H1 (cell line): ENCODE measurements at regions not wholly inside any gene's neighbourhood (a gene's known extent, or its start where the extent isn't known, plus 50 kb on each side); places are given as distances from the start of the nearest gene placed in this dataset.

Experiments used
- CTCF ChIA-PET: fragments of 300-600 bp; sonication (Branson Sonifier 250); formaldehyde crosslinking; loops from one replicate; lab custom pipeline; 2021; ENCODE audit not compliant: partially characterized antibody; lab: Charles Lee
- POLR2A ChIA-PET: fragments of 300-600 bp; sonication (Branson Sonifier 250); formaldehyde crosslinking; loops from one replicate; lab custom pipeline; 2021; ENCODE audit warnings: inconsistent platforms; ENCODE audit not compliant: partially characterized antibody; lab: Charles Lee
- DNase-seq, 2 experiments: peaks; one replicate each; pipeline versions ENCODE4 v3.0.0 to v3.0.0-alpha.2; 2010 to 2022; ENCODE audit warnings: low spot score in 2 of 2, low read depth in 1 of 2, mixed read lengths in 1 of 2
- FAIRE-seq: peaks from 2 replicates; lab custom pipeline; 2011; peaks lifted over from hg19 to GRCh38; lab: Jason Lieb, UNC
- H2AFZ ChIP-seq: 2 replicates; pipeline ENCODE4 v1.8.1; 2012; ENCODE audit warnings: low read length, inconsistent platforms
- H2AK5ac ChIP-seq: 2 replicates; pipeline ENCODE4 v1.6.1; 2013; ENCODE audit warnings: low read depth, low read length
- H2BK120ac ChIP-seq: replicated peaks from 2 replicates; pipeline ENCODE3; 2013; ENCODE audit warnings: low read depth, low read length, inconsistent platforms
- H2BK12ac ChIP-seq: 2 replicates; pipeline ENCODE4 v1.6.1; 2013; ENCODE audit warnings: low read depth, low read length
- H2BK15ac ChIP-seq: 2 replicates; pipeline ENCODE4 v1.6.1; 2013; ENCODE audit warnings: low read length
- H2BK20ac ChIP-seq: 2 replicates; pipeline ENCODE4 v1.6.1; 2013; ENCODE audit warnings: low read length
- H2BK5ac ChIP-seq: 2 replicates; pipeline ENCODE4 v1.6.1; 2013; ENCODE audit warnings: low read depth, low read length
- H3K14ac ChIP-seq: 2 replicates; pipeline ENCODE4 v1.6.1; 2013; ENCODE audit warnings: inconsistent platforms; ENCODE audit not compliant: insufficient read length
- H3K18ac ChIP-seq: 2 replicates; pipeline ENCODE4 v1.6.1; 2013; ENCODE audit warnings: low read length; ENCODE audit errors: extremely low read depth
- H3K23ac ChIP-seq: 2 replicates; pipeline ENCODE4 v1.6.1; 2013; ENCODE audit warnings: inconsistent platforms; ENCODE audit not compliant: insufficient read length
- H3K23me2 ChIP-seq: 2 replicates; pipeline ENCODE4 v1.6.1; 2013; ENCODE audit warnings: low read depth, low read length
- H3K27ac ChIP-seq: 2 replicates; pipeline ENCODE4 v1.6.1; 2011; ENCODE audit warnings: low read depth, low read length, inconsistent platforms
- H3K27me3 ChIP-seq, 4 experiments: replicated peaks in 1 of 4; 1 replicate in 1 of 4; 2 replicates in 3 of 4; pipeline versions ENCODE4 v1.6.1 to v1.8.1; 2011 to 2013; ENCODE audit warnings: low read length in 3 of 4, mild to moderate bottlenecking in 3 of 4, inconsistent platforms in 2 of 4, mixed read lengths in 2 of 4, moderate library complexity in 1 of 4; ENCODE audit not compliant: control insufficient read depth in 3 of 4, insufficient read depth in 3 of 4; ENCODE audit errors: extremely low read depth in 1 of 4
- H3K36me3 ChIP-seq, 4 experiments: 2 replicates each; pipeline versions ENCODE4 v1.6.1 to v1.8.1; 2011 to 2013; ENCODE audit warnings: mild to moderate bottlenecking in 4 of 4, low read length in 3 of 4, moderate library complexity in 2 of 4, control low read depth in 1 of 4, inconsistent platforms in 1 of 4; ENCODE audit not compliant: insufficient read depth in 4 of 4, control insufficient read depth in 2 of 4
- H3K4ac ChIP-seq: replicated peaks from 2 replicates; pipeline ENCODE3; 2013; ENCODE audit warnings: low read length, low read depth, mixed read lengths, inconsistent platforms; ENCODE audit not compliant: insufficient read length
- H3K4me1 ChIP-seq, 4 experiments: replicated peaks in 1 of 4; 1 replicate in 1 of 4; 2 replicates in 3 of 4; pipeline versions ENCODE4 v1.6.1 to v1.8.1; 2011 to 2013; ENCODE audit warnings: low read length in 3 of 4, inconsistent platforms in 2 of 4, mixed read lengths in 1 of 4; ENCODE audit not compliant: insufficient read depth in 4 of 4, control insufficient read depth in 3 of 4
- H3K4me2 ChIP-seq, 2 experiments: 2 replicates each; pipeline versions ENCODE4 v1.6.1 to v1.8.1; 2011 to 2013; ENCODE audit warnings: low read depth in 2 of 2, low read length in 2 of 2, control low read depth in 1 of 2, inconsistent platforms in 1 of 2, mild to moderate bottlenecking in 1 of 2; ENCODE audit not compliant: insufficient read depth in 1 of 2
- H3K4me3 ChIP-seq, 4 experiments: fragments of 200-600, 300-600 bp in 1 of 4; sonication (generic), shearing (Covaris generic), sonication (Bioruptor Twin) in 1 of 4; 2 replicates each; pipeline versions ENCODE4 v1.5.1 to v1.8.1; 2011 to 2016; ENCODE audit warnings: low read length in 4 of 4, low read depth in 3 of 4, control low read depth in 2 of 4, inconsistent platforms in 2 of 4, mild to moderate bottlenecking in 2 of 4, mixed read lengths in 1 of 4, moderate library complexity in 1 of 4; ENCODE audit not compliant: insufficient read depth in 2 of 4; ENCODE audit errors: extremely low read depth in 1 of 4
- H3K56ac ChIP-seq: replicated peaks from 2 replicates; pipeline ENCODE3; 2013; ENCODE audit warnings: low read depth, mild to moderate bottlenecking, mixed read lengths, low read length, inconsistent platforms; ENCODE audit not compliant: insufficient read length
- H3K79me1 ChIP-seq: 2 replicates; pipeline ENCODE4 v1.6.1; 2013; ENCODE audit warnings: low read depth, low read length, control low read depth
- H3K79me2 ChIP-seq, 2 experiments: 2 replicates each; pipeline versions ENCODE4 v1.6.1 to v1.8.1; 2012 to 2013; ENCODE audit warnings: low read length in 2 of 2, mild to moderate bottlenecking in 2 of 2, inconsistent platforms in 1 of 2; ENCODE audit not compliant: insufficient read depth in 2 of 2, control insufficient read depth in 1 of 2
- H3K9ac ChIP-seq, 4 experiments: replicated peaks in 1 of 4; 1 replicate in 1 of 4; 2 replicates in 3 of 4; pipeline versions ENCODE4 v1.6.1 to v1.8.1; 2011 to 2013; ENCODE audit warnings: low read depth in 3 of 4, low read length in 3 of 4, control low read depth in 2 of 4, mild to moderate bottlenecking in 2 of 4, moderate library complexity in 2 of 4, inconsistent platforms in 1 of 4; ENCODE audit errors: extremely low read depth in 1 of 4
- H3K9me3 ChIP-seq, 2 experiments: 2 replicates each; pipeline versions ENCODE4 v1.6.1 to v1.8.1; 2012 to 2013; ENCODE audit warnings: mild to moderate bottlenecking in 2 of 2, moderate library complexity in 2 of 2, control low read depth in 1 of 2, inconsistent platforms in 1 of 2, low read depth in 1 of 2, low read length in 1 of 2, mixed read lengths in 1 of 2; ENCODE audit not compliant: insufficient read depth in 2 of 2
- H4K20me1 ChIP-seq, 2 experiments: replicated peaks in 1 of 2; 2 replicates each; pipeline versions ENCODE3 to v1.8.1; 2011 to 2013; ENCODE audit warnings: inconsistent platforms in 2 of 2, low read length in 2 of 2, mild to moderate bottlenecking in 1 of 2; ENCODE audit not compliant: insufficient read depth in 2 of 2, control insufficient read depth in 1 of 2
- H4K5ac ChIP-seq: 2 replicates; pipeline ENCODE4 v1.6.1; 2013; ENCODE audit warnings: low read length, low read depth, mixed read lengths, inconsistent platforms; ENCODE audit not compliant: insufficient read length
- H4K8ac ChIP-seq: 2 replicates; pipeline ENCODE4 v1.8.0; 2013; ENCODE audit warnings: mild to moderate bottlenecking, moderate library complexity, low read length, inconsistent platforms; ENCODE audit not compliant: insufficient read depth; ENCODE audit errors: extremely low read depth
- H4K91ac ChIP-seq: replicated peaks from 2 replicates; pipeline ENCODE3; 2013; ENCODE audit warnings: low read length, mixed read lengths, inconsistent platforms; ENCODE audit not compliant: insufficient read length
- RAD21 ChIP-seq, 2 experiments: IDR thresholded peaks in 1 of 2; conservative IDR thresholded peaks in 1 of 2; 2 replicates each; pipeline ENCODE4 v1.6.1; 2011; ENCODE audit warnings: low read depth in 2 of 2, low read length in 2 of 2, improper control_type of control experiment in 1 of 2, inconsistent platforms in 1 of 2, mild to moderate bottlenecking in 1 of 2, moderate library complexity in 1 of 2
- RBBP5 ChIP-seq: IDR thresholded peaks from 2 replicates; pipeline ENCODE4 v1.7.1; 2012; ENCODE audit warnings: low read depth, mild to moderate bottlenecking, inconsistent platforms, low read length, moderate library complexity, borderline replicate concordance
- WGBS, 2 experiments: shearing (Covaris generic) in 1 of 2; methylation state at CpG; one replicate each; pipeline versions ENCODE4 v1.1.6 to v1.1.7; 2013 to 2015; ENCODE audit warnings: low lambda C conversion rate in 2 of 2, mixed read lengths in 2 of 2, inconsistent platforms in 1 of 2, low coverage in 1 of 2, missing lambda C conversion rate in 1 of 2; ENCODE audit not compliant: insufficient replicate concordance in 2 of 2, insufficient coverage in 1 of 2, insufficient read length in 1 of 2; ENCODE audit errors: extremely low coverage in 1 of 2, missing lambda C conversion rate in 1 of 2; 5-methylcytosine and 5-hydroxymethylcytosine counted together

DNA sequence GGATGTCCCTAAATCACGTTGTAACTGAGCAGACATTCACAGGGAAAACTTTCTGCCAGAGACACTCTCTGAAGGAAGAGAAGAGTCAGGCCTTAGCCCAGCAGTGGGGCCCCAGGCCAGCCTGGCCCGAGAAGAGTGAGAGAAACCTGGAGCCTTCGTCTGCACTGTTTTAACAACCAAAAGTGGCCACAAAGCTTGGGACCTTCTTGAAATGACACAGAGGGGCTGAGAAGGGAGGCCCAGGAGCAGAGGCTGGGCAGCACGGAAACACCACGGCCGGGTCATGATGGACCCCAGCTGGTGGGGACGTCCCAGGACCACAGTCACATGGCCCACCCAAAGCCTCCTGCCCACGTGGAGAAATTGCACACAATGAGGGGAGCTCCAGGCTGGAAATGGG, 126.8 kb upstream of the THBS2 start:
- H2BK5ac ChIP-seq: no peak overlapping the region
- no peak overlapping the region for H3K4ac ChIP-seq
- peaks cover 0 to 5% of the 10 kb centered on the region in 2 experiments; a peak in 2 of 4 replicates for H3K9me3 ChIP-seq
- no peaks in the 10 kb centered on the region for H3K36me3 ChIP-seq
- H3K56ac ChIP-seq: no peak overlapping the region
- H3K4me2 ChIP-seq: no peak overlapping the region
- TF ChIP-seq RBBP5 (no peak), RAD21 (IDR thresholded peaks at IDR 0.05 in 1 of 2, conservative IDR thresholded peaks at IDR 0.05 in 1 of 2; ENCODE audit: low read depth in 2 of 2, low read length in 2 of 2) (no peak)
- WGBS, 2 experiments: 93% methylated on average over 4 of the region's 8 CpGs; no CpG with 5 or more reads in 1 of the 2 experiments
- H3K27me3 ChIP-seq: no peaks in the 10 kb centered on the region
- ChIA-PET POLR2A (no interaction called here), CTCF (no interaction called here)
- H4K5ac ChIP-seq: no peak overlapping the region
- H3K9ac ChIP-seq: no peak overlapping the region
- peaks cover 0 to 5% of the 10 kb centered on the region in 2 experiments for H4K20me1 ChIP-seq
- H3K23me2 ChIP-seq: peaks cover 7% of the 10 kb centered on the region; the same call in 1 of the 2 replicates
- H3K18ac ChIP-seq: no peak overlapping the region
- no peak overlapping the region for H4K91ac ChIP-seq
- H2AK5ac ChIP-seq: no peak overlapping the region
- no peak overlapping the region for H3K23ac ChIP-seq
- H3K27ac ChIP-seq: no peak overlapping the region
- H3K79me2 ChIP-seq: no peaks in the 10 kb centered on the region
- no peak overlapping the region for H2BK12ac ChIP-seq
- no peak overlapping the region for H2BK120ac ChIP-seq
- no peak overlapping the region; the same call in 1 of the 2 replicates for H2AFZ ChIP-seq
- H3K4me1 ChIP-seq: no peaks in the 10 kb centered on the region
- H3K14ac ChIP-seq: no peak overlapping the region
- H3K79me1 ChIP-seq: no peaks in the 10 kb centered on the region
- no peak overlapping the region for H3K4me3 ChIP-seq
- no peak overlapping the region for H2BK20ac ChIP-seq
- FAIRE-seq (no peak), DNase-seq (no peak)
- H4K8ac ChIP-seq: no peak overlapping the region
- H2BK15ac ChIP-seq: no peak overlapping the region
